Neural cell (in vitro differentiated cells): ENCODE measurements at regions not wholly inside any gene's neighbourhood (a gene's known extent, or its start where the extent isn't known, plus 50 kb on each side); places are given as distances from the start of the nearest gene placed in this dataset.

Source experiments
- EP300 ChIP-seq: fragments of 450-650 bp; conservative IDR thresholded peaks from 2 replicates; pipeline ENCODE4 v1.6.1; 2014; ENCODE audit warnings: antibody characterized with exemption, mild to moderate bottlenecking, moderate library complexity; ENCODE audit not compliant: poor library complexity, severe bottlenecking
- EZH2 ChIP-seq: fragments of 200-600, 300-800 bp; shearing (Covaris generic), sonication (generic); IDR thresholded peaks from 2 replicates; pipeline ENCODE4 v1.6.1; 2014; ENCODE audit warnings: antibody characterized with exemption, low read length, borderline replicate concordance, mild to moderate bottlenecking; ENCODE audit not compliant: insufficient read depth, poor library complexity, severe bottlenecking
- RAD21 ChIP-seq: fragments of 450-650 bp; conservative IDR thresholded peaks from 2 replicates; pipeline ENCODE4 v1.6.1; 2014; ENCODE audit warnings: antibody characterized with exemption, mild to moderate bottlenecking, moderate library complexity
- TAF1 ChIP-seq: IDR thresholded peaks from 2 replicates; pipeline ENCODE4 v1.6.1; 2012; ENCODE audit warnings: low read depth
- TF ChIP-seq, protein P1 (sequence below): fragments of 450-650 bp; IDR thresholded peaks from 2 replicates; pipeline ENCODE4 v1.5.1; 2014; ENCODE audit warnings: antibody characterized with exemption, mild to moderate bottlenecking, moderate library complexity; ENCODE audit not compliant: poor library complexity, severe bottlenecking

DNA sequence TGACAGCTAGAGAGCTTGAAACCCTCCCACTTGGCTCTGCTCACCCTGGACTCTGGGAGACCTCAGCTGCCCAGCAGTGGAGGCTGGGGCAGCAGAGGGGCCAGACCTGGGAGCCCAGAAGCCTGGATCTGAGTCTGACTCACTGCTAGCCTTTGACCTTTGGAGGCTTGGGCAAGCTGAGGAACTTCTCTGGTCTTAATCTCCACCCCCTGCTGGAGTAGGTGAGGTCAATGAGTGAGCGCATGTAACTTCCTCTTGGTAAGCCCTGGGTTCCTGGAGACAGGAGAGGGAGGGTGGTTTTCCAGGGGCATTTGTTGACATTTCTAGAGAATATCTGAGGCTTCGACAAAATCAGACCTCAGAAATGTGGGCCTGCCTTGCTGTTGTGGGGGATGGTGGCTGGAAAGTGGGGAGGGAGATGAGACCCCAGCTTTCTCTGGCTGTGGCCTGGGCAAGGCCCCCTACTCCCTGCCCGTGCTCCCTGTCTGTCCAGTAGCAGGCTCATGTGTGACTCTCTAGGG lies 73.0 kb upstream of the YWHAQ start:
- TF ChIP-seq RAD21 (no peak), TAF1 (no peak), EP300 (no peak), EZH2 (no peak)
- TF ChIP-seq, protein P1, sequence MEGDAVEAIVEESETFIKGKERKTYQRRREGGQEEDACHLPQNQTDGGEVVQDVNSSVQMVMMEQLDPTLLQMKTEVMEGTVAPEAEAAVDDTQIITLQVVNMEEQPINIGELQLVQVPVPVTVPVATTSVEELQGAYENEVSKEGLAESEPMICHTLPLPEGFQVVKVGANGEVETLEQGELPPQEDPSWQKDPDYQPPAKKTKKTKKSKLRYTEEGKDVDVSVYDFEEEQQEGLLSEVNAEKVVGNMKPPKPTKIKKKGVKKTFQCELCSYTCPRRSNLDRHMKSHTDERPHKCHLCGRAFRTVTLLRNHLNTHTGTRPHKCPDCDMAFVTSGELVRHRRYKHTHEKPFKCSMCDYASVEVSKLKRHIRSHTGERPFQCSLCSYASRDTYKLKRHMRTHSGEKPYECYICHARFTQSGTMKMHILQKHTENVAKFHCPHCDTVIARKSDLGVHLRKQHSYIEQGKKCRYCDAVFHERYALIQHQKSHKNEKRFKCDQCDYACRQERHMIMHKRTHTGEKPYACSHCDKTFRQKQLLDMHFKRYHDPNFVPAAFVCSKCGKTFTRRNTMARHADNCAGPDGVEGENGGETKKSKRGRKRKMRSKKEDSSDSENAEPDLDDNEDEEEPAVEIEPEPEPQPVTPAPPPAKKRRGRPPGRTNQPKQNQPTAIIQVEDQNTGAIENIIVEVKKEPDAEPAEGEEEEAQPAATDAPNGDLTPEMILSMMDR = no peak
